ENCODE measurements at regions not wholly inside any gene's neighbourhood (a gene's known extent, or its start where the extent isn't known, plus 50 kb on each side); places are given as distances from the start of the nearest gene placed in this dataset.

GRCh38 chr1:219283541-219283940, 109.9 kb downstream of the LYPLAL1 start:
- no peak for DNase-seq (ENCODE audit: low spot score)
- in situ Hi-C loops (cut with MboI; ENCODE audit: low sequenced_read_pairs, unreplicated experiment) = no loop called here
- no peak for TF ChIP-seq CTCF (IDR thresholded peaks at IDR 0.05; ENCODE audit: borderline replicate concordance, control extremely low read depth, extremely low read depth, insufficient read depth, missing control alignments)

- in situ Hi-C loops (cut with MboI; ENCODE audit: low sequenced_read_pairs, unreplicated experiment) = no loop called here
- TF ChIP-seq CTCF (IDR thresholded peaks at IDR 0.05; ENCODE audit: borderline replicate concordance, control extremely low read depth, extremely low read depth, insufficient read depth, missing control alignments) = no peak
- DNase-seq (ENCODE audit: low spot score) = no peak
Measured at GRCh38 chr1:219281831-219282230, 108.2 kb downstream of the LYPLAL1 start.

- no peak for DNase-seq (ENCODE audit: low spot score)
- no peak for TF ChIP-seq CTCF (IDR thresholded peaks at IDR 0.05; ENCODE audit: borderline replicate concordance, control extremely low read depth, extremely low read depth, insufficient read depth, missing control alignments)
- in situ Hi-C loops (cut with MboI; ENCODE audit: low sequenced_read_pairs, unreplicated experiment) = no loop called here
Measured at GRCh38 chr1:219279017-219279770, 105.5 kb downstream of the LYPLAL1 start.

GRCh38 chr1:219278288-219278687, 104.6 kb downstream of the LYPLAL1 start:
- no peak for DNase-seq (ENCODE audit: low spot score)
- in situ Hi-C loops (cut with MboI; ENCODE audit: low sequenced_read_pairs, unreplicated experiment) = no loop called here
- TF ChIP-seq CTCF (IDR thresholded peaks at IDR 0.05; ENCODE audit: borderline replicate concordance, control extremely low read depth, extremely low read depth, insufficient read depth, missing control alignments) = no peak

GRCh38 chr1:219277304-219278105, 103.8 kb downstream of the LYPLAL1 start:
- in situ Hi-C loops (cut with MboI; ENCODE audit: low sequenced_read_pairs, unreplicated experiment) = no loop called here
- no peak for DNase-seq (ENCODE audit: low spot score)
- no peak for TF ChIP-seq CTCF (IDR thresholded peaks at IDR 0.05; ENCODE audit: borderline replicate concordance, control extremely low read depth, extremely low read depth, insufficient read depth, missing control alignments)

GRCh38 chr1:219276049-219276738, 102.5 kb downstream of the LYPLAL1 start:
- no peak for TF ChIP-seq CTCF (IDR thresholded peaks at IDR 0.05; ENCODE audit: borderline replicate concordance, control extremely low read depth, extremely low read depth, insufficient read depth, missing control alignments)
- in situ Hi-C loops (cut with MboI; ENCODE audit: low sequenced_read_pairs, unreplicated experiment) = no loop called here
- no peak for DNase-seq (ENCODE audit: low spot score)
